Activated CD4-positive, alpha-beta T cell treated with anti-CD3 and anti-CD28 coated beads for 1 hour (primary cell): ENCODE measurements at regions not wholly inside any gene's neighbourhood (a gene's known extent, or its start where the extent isn't known, plus 50 kb on each side); places are given as distances from the start of the nearest gene placed in this dataset.

Source experiments
- DNase-seq: peaks from one replicate; pipeline ENCODE4 v3.0.0-alpha.2; 2020

DNA sequence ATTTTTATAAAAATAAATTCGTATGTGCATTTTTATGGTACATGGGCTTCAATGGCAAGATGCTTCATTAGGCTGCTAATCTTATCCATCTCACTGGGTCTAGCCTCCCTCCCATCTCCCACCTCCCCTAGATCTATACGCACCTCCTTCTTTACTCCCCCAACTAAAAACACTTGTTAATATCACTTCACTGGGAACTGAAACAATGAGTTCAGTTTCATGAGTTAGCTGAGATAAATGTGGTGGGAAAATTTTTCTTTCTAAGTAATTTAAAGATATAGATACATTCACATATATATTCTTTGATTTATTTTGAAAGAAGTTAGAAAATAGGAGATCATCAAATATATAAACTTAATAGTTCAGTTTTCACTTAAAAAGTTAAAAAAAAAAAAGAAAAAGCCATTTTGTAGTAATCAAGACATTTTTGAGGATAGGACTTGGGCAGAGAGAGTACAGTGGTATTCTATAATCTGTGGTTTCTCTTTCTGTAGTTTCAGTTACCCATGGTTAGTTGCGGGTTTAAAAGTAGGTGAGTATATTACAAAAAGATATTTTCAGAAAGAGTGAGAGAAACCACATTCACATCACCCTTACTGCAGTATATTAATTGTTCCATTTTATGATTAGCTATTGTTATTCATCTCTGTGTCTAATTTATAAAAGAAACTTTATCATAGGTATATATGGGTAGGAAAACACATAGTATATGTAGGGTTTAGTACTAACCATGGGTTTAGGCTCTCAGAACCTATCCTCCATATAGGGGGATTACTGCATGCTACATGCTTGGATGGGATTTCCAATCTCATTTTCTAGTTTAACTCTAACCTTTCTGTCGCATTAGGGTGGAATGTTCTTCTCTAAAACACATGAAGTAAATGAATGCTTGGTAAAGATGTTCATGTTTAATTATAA, 316.0 kb upstream of the CBLB start:
- no peak for DNase-seq

DNA sequence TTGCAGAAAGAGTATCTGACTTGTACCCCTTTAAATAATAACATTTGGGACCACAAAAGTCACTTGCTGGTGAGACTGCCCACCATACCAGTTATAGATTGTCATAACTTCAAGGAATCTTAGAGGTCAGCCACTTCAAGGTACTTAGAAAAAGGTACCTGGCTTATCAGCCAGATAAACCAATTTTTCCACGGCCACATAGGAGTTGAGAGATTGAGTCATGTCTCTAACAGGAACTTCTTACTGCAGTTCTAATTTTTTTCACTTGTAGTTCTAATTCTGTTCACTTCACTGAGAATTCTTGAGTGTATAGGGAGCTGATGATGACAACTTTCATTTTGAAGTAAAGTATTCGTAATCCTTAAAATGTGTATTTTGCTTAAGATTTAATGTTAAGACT, 317.1 kb upstream of the CBLB start:
- DNase-seq = no peak

- DNase-seq = no peak
Measured at GRCh38 chr3:106190296-106190695, 321.5 kb upstream of the CBLB start.

DNA sequence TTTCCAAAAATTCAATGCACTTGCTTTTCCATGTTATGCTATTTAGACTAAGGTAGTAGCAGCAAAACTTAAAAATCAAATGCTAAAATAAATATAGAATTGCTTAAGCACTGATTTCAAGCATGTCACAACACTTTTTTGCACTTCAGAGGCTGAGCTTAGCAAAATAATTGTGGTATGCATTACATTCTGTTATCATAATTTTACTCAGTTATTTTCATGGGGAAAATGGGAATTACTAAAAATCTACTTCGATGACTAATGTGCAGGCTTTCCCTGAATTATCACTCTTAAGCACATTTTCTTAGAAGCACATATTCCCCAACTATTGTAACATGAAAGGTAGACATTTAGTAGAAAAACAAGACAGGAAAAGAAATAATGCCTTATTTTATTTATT, 322.4 kb upstream of the CBLB start:
- DNase-seq = no peak

- DNase-seq = no peak
Measured at GRCh38 chr3:106191913-106192312, 323.1 kb upstream of the CBLB start.

GRCh38 chr3:106193876-106194275, 325.1 kb upstream of the CBLB start:
- no peak for DNase-seq

- DNase-seq = no peak
Measured at GRCh38 chr3:106194726-106195125, 325.9 kb upstream of the CBLB start.

DNA sequence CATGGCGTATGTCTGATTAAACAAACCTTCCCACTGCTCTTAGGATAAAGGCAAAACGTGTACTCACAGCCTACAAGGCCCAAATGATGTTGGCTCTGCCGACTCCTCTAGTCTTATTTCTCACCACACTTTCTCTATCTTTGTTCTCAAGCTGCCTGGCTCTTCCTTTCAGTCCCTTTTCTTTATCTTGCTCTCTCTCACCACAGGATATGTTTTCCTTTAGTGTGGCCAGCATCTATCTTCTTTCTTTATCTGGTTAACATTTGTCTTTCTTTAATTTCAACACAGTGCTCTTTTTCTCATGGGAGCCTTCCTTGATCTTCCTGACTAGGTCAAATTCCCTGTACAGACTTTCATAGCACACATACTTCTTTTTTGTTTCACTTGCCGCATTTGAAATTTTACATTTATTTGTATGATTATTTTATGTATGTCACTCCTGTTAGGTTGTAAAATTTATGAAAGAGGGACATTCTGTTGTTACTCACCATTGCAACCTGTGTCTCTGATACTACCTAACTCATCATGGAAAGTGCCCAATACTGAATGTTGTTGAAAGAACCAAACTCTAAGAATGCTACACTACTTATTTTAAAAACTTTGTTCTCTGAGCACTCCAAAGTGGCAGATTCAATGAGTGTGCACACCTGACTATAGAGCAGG, 328.9 kb upstream of the CBLB start:
- DNase-seq = no peak

- no peak for DNase-seq
Measured at GRCh38 chr3:106204160-106204868, 335.5 kb upstream of the CBLB start.

DNA sequence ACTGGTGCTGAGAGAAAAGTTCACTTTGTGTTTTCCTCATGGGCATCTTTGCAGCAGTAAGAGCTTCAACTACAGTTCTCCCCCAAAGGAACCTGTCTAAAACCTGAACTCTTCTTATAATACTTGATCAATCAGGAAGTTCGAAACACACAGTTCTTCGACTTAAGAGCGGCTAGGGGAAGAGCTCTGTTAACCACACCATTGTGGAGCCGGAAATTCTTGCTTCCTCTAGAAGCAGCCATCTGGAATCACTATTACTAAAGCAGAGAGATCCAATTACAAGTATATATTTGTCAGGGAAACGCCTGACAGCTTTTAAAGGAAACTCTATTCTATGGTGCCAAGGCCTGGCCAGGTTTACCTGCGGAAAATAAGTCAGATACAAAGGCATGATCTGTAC, 337.3 kb upstream of the CBLB start:
- no peak for DNase-seq

DNA sequence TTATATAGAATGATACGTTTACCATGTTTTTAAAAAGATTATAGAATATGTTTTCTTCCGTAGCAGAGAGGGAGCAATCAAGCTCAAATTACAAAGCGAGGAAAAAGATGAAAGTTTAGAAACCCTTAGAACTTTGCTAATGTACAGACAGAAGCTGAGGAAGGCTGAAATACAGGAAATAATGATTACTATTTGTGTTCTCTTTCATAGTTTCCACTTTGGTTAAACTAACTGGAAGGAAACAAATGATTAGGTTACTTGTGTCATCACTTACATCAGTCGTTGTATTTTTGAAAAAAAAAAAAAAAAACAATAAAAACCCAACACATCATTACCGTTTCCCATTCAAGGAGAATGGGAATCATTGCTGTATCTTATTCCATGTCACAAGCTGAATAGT, 337.8 kb upstream of the CBLB start:
- DNase-seq = no peak

DNA sequence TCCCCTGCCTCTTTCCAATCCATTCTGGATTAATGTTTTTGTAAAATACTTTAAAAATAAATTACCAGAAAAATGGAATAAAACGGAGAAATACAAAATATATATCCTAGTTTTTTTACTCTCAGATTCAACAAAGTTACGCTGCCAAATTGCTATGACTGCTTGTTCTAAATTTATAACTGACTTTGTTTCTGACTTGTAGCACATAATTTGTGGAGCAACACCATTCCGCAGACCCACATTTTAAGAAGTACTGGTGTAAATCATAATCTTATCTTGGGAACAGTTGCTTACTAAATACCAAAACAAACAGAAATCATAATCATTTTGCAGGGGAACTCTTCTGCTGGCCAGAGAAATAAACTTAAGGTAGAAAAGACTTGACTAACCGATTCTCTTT, 339.4 kb upstream of the CBLB start:
- no peak for DNase-seq

- no peak for DNase-seq
Measured at GRCh38 chr3:106208967-106209366, 340.2 kb upstream of the CBLB start.

DNA sequence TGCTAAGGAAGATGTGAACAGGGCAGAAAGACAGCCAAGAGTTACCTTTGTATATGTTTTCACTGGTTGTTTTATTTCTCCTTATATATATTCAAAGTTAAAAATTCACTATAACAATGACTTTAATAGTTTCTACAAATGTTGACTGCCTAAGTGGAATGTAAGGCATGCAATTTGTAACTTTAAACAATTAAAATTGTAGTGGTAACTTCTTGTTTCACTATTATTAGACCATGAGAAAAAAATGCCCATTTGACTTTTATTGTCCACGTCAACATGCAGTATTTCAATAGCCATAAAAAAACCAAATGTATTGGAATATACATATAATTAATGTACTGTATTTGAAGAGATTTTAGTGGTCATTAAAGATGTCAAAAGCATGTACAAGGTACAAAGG, 340.7 kb upstream of the CBLB start:
- DNase-seq = no peak

- no peak for DNase-seq
Measured at GRCh38 chr3:106210923-106211322, 342.1 kb upstream of the CBLB start.

DNA sequence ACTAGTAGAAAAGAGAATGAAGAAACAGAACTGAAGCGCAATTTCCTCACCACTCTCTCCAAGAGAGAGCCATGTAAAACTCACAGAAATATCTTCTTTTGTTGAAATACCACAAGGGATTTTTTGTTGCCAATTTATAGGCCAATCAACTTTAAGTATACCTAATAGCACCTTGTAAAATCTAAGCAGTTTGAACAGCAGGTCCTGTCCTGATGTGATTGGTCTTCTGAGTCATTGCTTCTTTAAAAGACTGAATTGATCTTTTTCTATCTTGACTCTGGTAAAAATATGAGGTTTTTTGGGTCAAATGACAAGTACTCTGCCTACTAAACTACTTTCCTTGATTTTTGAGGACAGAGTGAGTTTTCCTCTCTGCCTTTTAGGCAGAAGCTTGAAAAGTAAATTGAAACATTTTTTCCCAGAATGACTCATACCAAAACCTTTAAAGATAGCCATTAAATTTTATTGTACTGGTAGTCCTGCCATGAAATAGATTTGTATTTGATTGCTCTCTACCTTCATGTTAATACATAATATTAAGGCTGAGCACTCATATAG, 343.9 kb upstream of the CBLB start:
- no peak for DNase-seq

DNA sequence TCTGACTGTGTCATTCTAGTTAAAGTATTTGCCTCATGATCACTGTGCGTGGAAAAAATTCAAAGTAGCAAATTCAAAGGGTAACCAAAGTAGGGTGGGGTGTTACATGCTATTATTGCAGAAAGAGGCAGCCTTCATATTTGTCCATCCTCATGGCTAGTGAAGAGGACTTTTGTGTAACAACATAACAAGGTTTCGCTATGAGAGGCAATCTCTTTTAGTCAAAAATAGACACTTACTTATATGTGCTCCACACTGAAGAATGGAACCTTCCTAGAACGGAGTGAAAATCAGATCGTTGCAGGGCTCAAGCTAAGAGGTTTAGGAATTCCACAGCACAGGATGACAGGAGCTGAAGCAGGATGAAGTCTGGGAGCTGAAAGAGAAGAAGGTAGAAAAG, 345.1 kb upstream of the CBLB start:
- DNase-seq = no peak

- DNase-seq = no peak
Measured at GRCh38 chr3:106214641-106215040, 345.8 kb upstream of the CBLB start.

GRCh38 chr3:106215047-106215446, 346.2 kb upstream of the CBLB start:
- DNase-seq = no peak

DNA sequence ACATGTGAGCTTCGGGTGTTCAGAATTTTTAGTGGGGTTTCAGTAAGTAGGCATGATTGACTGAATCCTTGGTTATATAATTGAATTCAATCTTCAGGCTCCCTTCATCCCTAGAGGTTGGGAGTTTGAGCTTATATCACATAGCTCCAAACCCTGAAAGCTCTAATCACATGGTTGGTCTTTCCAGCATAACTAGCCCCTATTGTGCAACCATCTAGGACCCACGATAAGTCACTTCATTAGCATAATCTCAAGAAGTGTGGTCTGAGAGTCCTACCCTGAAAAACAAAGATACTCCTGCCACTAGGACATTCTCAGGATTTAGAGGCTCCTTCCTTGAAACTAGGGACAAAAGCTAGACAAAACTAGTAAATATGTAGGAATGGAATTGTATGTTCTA, 348.9 kb upstream of the CBLB start:
- DNase-seq = no peak

DNA sequence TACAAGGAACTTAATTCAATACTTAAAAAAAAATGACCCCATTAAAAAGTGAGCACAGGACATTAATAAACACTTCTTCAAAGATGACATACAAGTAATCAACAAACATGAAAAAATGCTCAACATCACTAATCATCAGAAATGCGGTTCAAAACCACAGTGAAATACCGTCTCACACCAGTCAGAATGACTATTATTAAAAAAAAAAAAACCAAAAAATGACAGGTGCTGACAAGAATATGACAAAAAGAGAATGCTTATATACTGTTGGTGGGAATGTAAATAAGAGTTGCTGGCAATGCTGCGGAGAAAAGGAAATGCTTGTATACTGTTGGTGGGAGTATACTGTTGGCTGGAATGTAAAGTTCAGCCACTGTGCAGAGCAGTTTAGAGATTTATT, 358.3 kb upstream of the CBLB start:
- no peak for DNase-seq

DNA sequence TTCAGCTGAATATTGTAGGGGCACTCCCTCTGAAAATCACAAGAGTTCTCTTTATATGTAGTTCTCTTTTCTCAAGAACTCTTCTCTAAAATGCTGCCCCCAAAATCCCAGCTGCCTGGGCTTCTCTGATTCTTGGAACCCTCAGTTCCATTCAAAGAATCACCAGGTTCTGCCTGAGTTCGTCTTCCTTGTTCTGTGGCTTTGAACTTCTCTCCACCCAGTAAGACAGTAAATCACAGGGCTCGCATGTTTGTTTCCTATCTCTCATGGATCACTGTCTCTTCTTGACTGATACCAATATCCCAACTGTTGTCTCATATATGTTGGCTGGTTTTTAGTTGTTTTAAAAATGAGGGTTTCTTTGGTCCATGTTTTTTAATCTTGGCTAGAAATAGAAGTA, 359.5 kb upstream of the CBLB start:
- no peak for DNase-seq

- no peak for DNase-seq
Measured at GRCh38 chr3:106229495-106230278, 360.9 kb upstream of the CBLB start.
